Liver (tissue), 8 donors: ENCODE measurements at regions not wholly inside any gene's neighbourhood (a gene's known extent, or its start where the extent isn't known, plus 50 kb on each side); places are given as distances from the start of the nearest gene placed in this dataset.

Source experiments
- DNase-seq: peaks from one replicate; pipeline ENCODE4 v3.0.0-alpha.2; 2017; ENCODE audit warnings: low spot score
- H3K27ac ChIP-seq, 2 donors: one replicate each; pipeline ENCODE4 v1.7.0; 2013; ENCODE audit warnings: inconsistent platforms in 2 of 2, low read length in 2 of 2, control low read depth in 1 of 2, low read depth in 1 of 2, mild to moderate bottlenecking in 1 of 2
- H3K27me3 ChIP-seq, 4 donors: one replicate each; pipeline versions ENCODE4 v1.6.1 to v1.7.0; 2013; ENCODE audit warnings: low read length in 3 of 4, inconsistent platforms in 1 of 4, mild to moderate bottlenecking in 1 of 4, moderate library complexity in 1 of 4; ENCODE audit not compliant: control insufficient read depth in 4 of 4, insufficient read depth in 4 of 4
- H3K36me3 ChIP-seq, 4 donors: one replicate each; pipeline versions ENCODE4 v1.6.1 to v1.7.0; 2013; ENCODE audit warnings: low read length in 3 of 4, mild to moderate bottlenecking in 3 of 4, low read depth in 1 of 4, moderate library complexity in 1 of 4; ENCODE audit not compliant: control insufficient read depth in 4 of 4, insufficient read depth in 3 of 4
- H3K4me1 ChIP-seq, 4 donors: one replicate each; pipeline versions ENCODE4 v1.6.1 to v1.7.0; 2013; ENCODE audit warnings: low read length in 3 of 4, mild to moderate bottlenecking in 3 of 4, moderate library complexity in 1 of 4; ENCODE audit not compliant: control insufficient read depth in 4 of 4, insufficient read depth in 4 of 4
- H3K4me3 ChIP-seq, 3 donors: one replicate each; pipeline versions ENCODE4 v1.6.1 to v1.7.0; 2013; ENCODE audit warnings: low read length in 3 of 3, control low read depth in 1 of 3, low read depth in 1 of 3, mild to moderate bottlenecking in 1 of 3
- H3K9ac ChIP-seq, 2 donors: one replicate each; pipeline ENCODE4 v1.7.0; 2013; ENCODE audit warnings: low read length in 2 of 2, mild to moderate bottlenecking in 2 of 2, moderate library complexity in 2 of 2, control low read depth in 1 of 2, low read depth in 1 of 2
- H3K9me3 ChIP-seq, 4 donors: one replicate each; pipeline versions ENCODE4 v1.6.1 to v1.7.0; 2013; ENCODE audit warnings: low read length in 3 of 4; ENCODE audit not compliant: control insufficient read depth in 4 of 4
- FOXA1 ChIP-seq: IDR thresholded peaks from 2 replicates; pipeline ENCODE4 v1.6.1; 2016; ENCODE audit warnings: antibody characterized with exemption
- FOXA2 ChIP-seq: IDR thresholded peaks from 2 replicates; pipeline ENCODE4 v1.6.1; 2016; ENCODE audit warnings: antibody characterized with exemption
- HNF4A ChIP-seq, 2 donors: conservative IDR thresholded peaks; 2 replicates each; pipeline ENCODE4 v1.6.1; 2016; ENCODE audit warnings: antibody characterized with exemption in 2 of 2, mild to moderate bottlenecking in 2 of 2
- JUND ChIP-seq, 2 donors: IDR thresholded peaks; 2 replicates each; pipeline ENCODE4 v1.6.1; 2016; ENCODE audit warnings: antibody characterized with exemption in 2 of 2
- NR2F2 ChIP-seq: IDR thresholded peaks from 2 replicates; pipeline ENCODE4 v1.6.1; 2016; ENCODE audit warnings: antibody characterized with exemption
- RAD21 ChIP-seq, 2 donors: IDR thresholded peaks; 2 replicates each; pipeline ENCODE4 v1.6.1; 2016; ENCODE audit warnings: antibody characterized with exemption in 2 of 2, mild to moderate bottlenecking in 2 of 2
- REST ChIP-seq: IDR thresholded peaks from 2 replicates; pipeline ENCODE4 v1.6.1; 2016; ENCODE audit warnings: antibody characterized with exemption, mild to moderate bottlenecking
- SP1 ChIP-seq: IDR thresholded peaks from 2 replicates; pipeline ENCODE4 v1.6.1; 2018; ENCODE audit warnings: antibody characterized with exemption, mild to moderate bottlenecking
- TAF1 ChIP-seq: conservative IDR thresholded peaks from 2 replicates; pipeline ENCODE4 v1.6.1; 2016; ENCODE audit warnings: antibody characterized with exemption, mild to moderate bottlenecking
- ZBTB33 ChIP-seq: IDR thresholded peaks from 2 replicates; pipeline ENCODE4 v1.6.1; 2016; ENCODE audit warnings: antibody characterized with exemption
- WGBS: extraction: QIAGEN DNeasy Blood & Tissue Kit; methylation state at CpG from one replicate; pipeline ENCODE4 v1.1.7; 2013; 5-methylcytosine and 5-hydroxymethylcytosine counted together
- TF ChIP-seq, protein P1 (sequence below): IDR thresholded peaks from 2 replicates; pipeline ENCODE4 v1.6.1; 2016; ENCODE audit warnings: antibody characterized with exemption
- TF ChIP-seq, protein P2 (sequence below): fragments of 150-350 bp; IDR thresholded peaks from 2 replicates; pipeline ENCODE4 v1.5.1; 2017; ENCODE audit warnings: improper control_type of control experiment, low read depth, low read length; ENCODE audit not compliant: missing input control
- TF ChIP-seq, protein P3 (sequence below): IDR thresholded peaks from 2 replicates; pipeline ENCODE4 v1.6.1; 2016; ENCODE audit warnings: antibody characterized with exemption
- donor health status: healthy.
- donor health status: healthy.
- donor health status: healthy.
- donor health status: healthy.
- donor health status: healthy.

DNA sequence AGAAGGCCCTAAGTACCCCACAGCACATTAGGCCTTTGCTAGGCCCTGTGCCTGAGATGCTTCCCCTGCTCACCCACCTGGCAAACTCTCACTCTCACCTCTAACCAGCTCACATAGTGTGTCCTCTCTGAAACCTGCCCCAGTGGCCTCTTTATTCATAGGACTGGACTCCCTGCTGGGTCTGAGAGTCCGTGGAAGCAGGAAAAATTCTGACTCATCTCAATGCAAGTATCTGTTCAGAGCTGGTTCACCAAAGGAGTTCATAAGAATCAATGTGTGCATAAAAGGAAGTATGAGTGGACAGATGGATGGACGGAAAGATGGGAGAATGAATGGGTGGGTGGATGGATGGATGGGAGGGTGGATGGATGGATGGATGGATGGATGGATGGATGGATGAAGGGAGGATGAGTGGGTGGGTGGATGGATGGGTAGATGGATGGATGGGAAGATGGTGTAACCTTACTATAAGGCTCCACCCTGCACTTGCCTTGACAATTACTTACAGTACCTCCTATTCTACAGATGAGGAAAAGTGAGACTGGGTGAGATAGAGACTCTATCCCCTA lies 111.2 kb upstream of the ZMIZ1 start (continued):
- no peak for TF ChIP-seq ZBTB33
- TF ChIP-seq RAD21 (IDR thresholded peaks at IDR 0.05): no peak
- TF ChIP-seq SP1: no peak
- TF ChIP-seq FOXA1: no peak
- TF ChIP-seq, protein P1, sequence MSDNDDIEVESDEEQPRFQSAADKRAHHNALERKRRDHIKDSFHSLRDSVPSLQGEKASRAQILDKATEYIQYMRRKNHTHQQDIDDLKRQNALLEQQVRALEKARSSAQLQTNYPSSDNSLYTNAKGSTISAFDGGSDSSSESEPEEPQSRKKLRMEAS: no peak

DNA sequence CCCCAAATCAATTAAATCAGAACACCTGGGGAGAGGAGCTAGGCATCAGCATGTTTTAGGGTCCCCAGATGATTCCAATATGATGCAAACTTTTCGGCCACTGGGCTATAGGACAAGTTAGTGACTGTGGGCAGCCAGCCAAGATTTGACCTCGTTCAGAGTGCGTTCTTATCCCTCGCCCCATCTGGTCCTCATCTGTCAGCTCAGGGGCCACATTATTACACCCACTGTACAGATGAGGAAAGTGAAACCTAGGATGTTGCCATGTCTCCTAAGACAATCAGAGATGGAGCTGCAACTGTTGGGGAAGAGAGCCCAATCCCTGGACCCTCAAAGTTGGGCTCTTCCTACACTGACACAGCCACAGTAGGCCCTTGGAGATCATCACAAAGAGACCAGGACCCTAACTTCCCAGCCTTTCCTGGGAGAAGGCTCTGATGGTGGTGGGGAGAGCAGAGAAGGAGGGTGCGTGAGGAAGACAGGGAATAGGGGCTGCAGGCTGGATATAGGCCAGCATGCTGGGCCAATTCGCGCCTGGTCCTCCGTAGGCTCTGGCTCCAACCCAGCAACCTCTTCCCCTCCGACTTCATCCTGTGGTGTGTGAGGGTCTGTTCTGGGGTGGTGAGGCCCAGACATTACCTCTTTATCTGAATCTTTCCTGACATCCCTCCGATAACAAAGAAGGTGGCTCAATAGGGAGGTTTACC lies 109.4 kb upstream of the ZMIZ1 start:
- H3K27ac ChIP-seq: no peak overlapping the region

GRCh38 chr10:78959924-78960285 lies 108.9 kb upstream of the ZMIZ1 start:
- Histone ChIP-seq H3K36me3 (no peaks in the 10 kb centered on the region), H3K9ac (no peak overlapping the region), H3K27me3 (no peaks in the 10 kb centered on the region), H3K27ac (no peak overlapping the region), H3K4me3 (no peak overlapping the region), H3K9me3 (no peaks in the 10 kb centered on the region), H3K4me1 (no peaks in the 10 kb centered on the region)
- TF ChIP-seq RAD21 (IDR thresholded peaks at IDR 0.05): no peak
- TF ChIP-seq TAF1: no peak
- no peak for TF ChIP-seq HNF4A (conservative IDR thresholded peaks at IDR 0.05)
- no peak for TF ChIP-seq FOXA2
- no peak for TF ChIP-seq ZBTB33
- TF ChIP-seq SP1: no peak
- TF ChIP-seq, protein P1: no peak
- TF ChIP-seq FOXA1: no peak
- TF ChIP-seq JUND (IDR thresholded peaks at IDR 0.05): no peak
- TF ChIP-seq, protein P2, sequence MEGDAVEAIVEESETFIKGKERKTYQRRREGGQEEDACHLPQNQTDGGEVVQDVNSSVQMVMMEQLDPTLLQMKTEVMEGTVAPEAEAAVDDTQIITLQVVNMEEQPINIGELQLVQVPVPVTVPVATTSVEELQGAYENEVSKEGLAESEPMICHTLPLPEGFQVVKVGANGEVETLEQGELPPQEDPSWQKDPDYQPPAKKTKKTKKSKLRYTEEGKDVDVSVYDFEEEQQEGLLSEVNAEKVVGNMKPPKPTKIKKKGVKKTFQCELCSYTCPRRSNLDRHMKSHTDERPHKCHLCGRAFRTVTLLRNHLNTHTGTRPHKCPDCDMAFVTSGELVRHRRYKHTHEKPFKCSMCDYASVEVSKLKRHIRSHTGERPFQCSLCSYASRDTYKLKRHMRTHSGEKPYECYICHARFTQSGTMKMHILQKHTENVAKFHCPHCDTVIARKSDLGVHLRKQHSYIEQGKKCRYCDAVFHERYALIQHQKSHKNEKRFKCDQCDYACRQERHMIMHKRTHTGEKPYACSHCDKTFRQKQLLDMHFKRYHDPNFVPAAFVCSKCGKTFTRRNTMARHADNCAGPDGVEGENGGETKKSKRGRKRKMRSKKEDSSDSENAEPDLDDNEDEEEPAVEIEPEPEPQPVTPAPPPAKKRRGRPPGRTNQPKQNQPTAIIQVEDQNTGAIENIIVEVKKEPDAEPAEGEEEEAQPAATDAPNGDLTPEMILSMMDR: no peak
- no peak for TF ChIP-seq NR2F2
- TF ChIP-seq, protein P3, sequence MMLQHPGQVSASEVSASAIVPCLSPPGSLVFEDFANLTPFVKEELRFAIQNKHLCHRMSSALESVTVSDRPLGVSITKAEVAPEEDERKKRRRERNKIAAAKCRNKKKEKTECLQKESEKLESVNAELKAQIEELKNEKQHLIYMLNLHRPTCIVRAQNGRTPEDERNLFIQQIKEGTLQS: no peak
- no peak for TF ChIP-seq REST
- no peak for DNase-seq
- WGBS: 79% methylated on average over 3 of the region's 3 CpGs

More for the DNA sequence above, 109.4 kb upstream of the ZMIZ1 start:
- no peaks in the 10 kb centered on the region for H3K4me1 ChIP-seq
- no peaks in the 10 kb centered on the region for H3K36me3 ChIP-seq
- H3K27me3 ChIP-seq: no peaks in the 10 kb centered on the region
- H3K9ac ChIP-seq: no peak overlapping the region
- TF ChIP-seq, protein P2: no peak
- no peak for TF ChIP-seq JUND (IDR thresholded peaks at IDR 0.05)
- WGBS: 85% methylated on average over 10 of the region's 10 CpGs
- H3K9me3 ChIP-seq: no peaks in the 10 kb centered on the region
- DNase-seq: no peak
- H3K4me3 ChIP-seq: no peak overlapping the region
